GM12874 (cell line): ENCODE measurements at regions not wholly inside any gene's neighbourhood (a gene's known extent, or its start where the extent isn't known, plus 50 kb on each side); places are given as distances from the start of the nearest gene placed in this dataset.

Source experiments
- CTCF ChIP-seq: IDR thresholded peaks from 2 replicates; pipeline ENCODE4 v1.5.1; 2011; ENCODE audit warnings: low read depth, mild to moderate bottlenecking, control low read depth, low read length, moderate library complexity; ENCODE audit not compliant: insufficient read depth

- no peak for TF ChIP-seq CTCF
These were observed 98.8 kb upstream of the GAP43 start for GRCh38 chr3:115524549-115524948.

- TF ChIP-seq CTCF, result no peak
These were observed 97.6 kb upstream of the GAP43 start for GRCh38 chr3:115525731-115526130.

- no peak for TF ChIP-seq CTCF
These were observed 90.1 kb upstream of the GAP43 start for GRCh38 chr3:115533218-115533617.

GRCh38 chr3:115536171-115536570 lies 87.1 kb upstream of the GAP43 start:
- no peak for TF ChIP-seq CTCF

GRCh38 chr3:115537669-115538068 lies 85.6 kb upstream of the GAP43 start:
- TF ChIP-seq CTCF, result no peak

- TF ChIP-seq CTCF, result no peak
These were observed 76.1 kb upstream of the GAP43 start for GRCh38 chr3:115547207-115547606.

- no peak for TF ChIP-seq CTCF
These were observed 74.7 kb upstream of the GAP43 start for GRCh38 chr3:115548611-115549010.

- no peak for TF ChIP-seq CTCF
These were observed 74.2 kb upstream of the GAP43 start for GRCh38 chr3:115549071-115549470.
